BJ (cell line): ENCODE measurements at regions not wholly inside any gene's neighbourhood (a gene's known extent, or its start where the extent isn't known, plus 50 kb on each side); places are given as distances from the start of the nearest gene placed in this dataset.
A peak's percentile ranks its signal among the peaks of the same experiment; 100 is the strongest.

Experiments used
- CTCF ChIA-PET: fragments of 350-600 bp; formaldehyde crosslinking; extraction: SDS; loops from one replicate; lab custom pipeline; 2021; ENCODE audit warnings: antibody characterized with exemption, inconsistent platforms; lab: Yijun Ruan, JAX
- POLR2A ChIA-PET: fragments of 300-600 bp; sonication (Branson Sonifier 250); formaldehyde crosslinking; extraction: SDS; loops from one replicate; lab custom pipeline; 2021; ENCODE audit warnings: antibody characterized with exemption; lab: Charles Lee
- DNase-seq: peaks from one replicate; pipeline ENCODE4 v3.0.0-alpha.2; 2011; ENCODE audit warnings: low read depth
- H3K27me3 ChIP-seq: 2 replicates; pipeline ENCODE4 v1.6.0; 2011; ENCODE audit warnings: low read length; ENCODE audit not compliant: control insufficient read depth, insufficient read depth
- H3K36me3 ChIP-seq: 2 replicates; pipeline ENCODE4 v1.5.1; 2011; ENCODE audit warnings: low read length; ENCODE audit not compliant: control insufficient read depth, insufficient read depth
- H3K4me3 ChIP-seq: 2 replicates; pipeline ENCODE4 v1.5.1; 2011; ENCODE audit warnings: low read depth, mild to moderate bottlenecking, control low read depth, low read length
- CTCF ChIP-seq: IDR thresholded peaks from 2 replicates; pipeline ENCODE4 v1.5.1; 2011; ENCODE audit warnings: low read depth, mild to moderate bottlenecking, control low read depth, inconsistent platforms, low read length, moderate library complexity; ENCODE audit not compliant: insufficient read depth

GRCh38 chr14:85217412-85217811, 312.5 kb upstream of the FLRT2 start:
- no peaks in the 10 kb centered on the region for H3K36me3 ChIP-seq
- no peaks in the 10 kb centered on the region for H3K27me3 ChIP-seq
- no peak for TF ChIP-seq CTCF
- CTCF ChIA-PET, result interaction anchor here (0.6 kb wide), 2 partner anchors 13 to 847 kb away, joined by 3 read pairs; no protein-coding TSS in a partner anchor
- H3K4me3 ChIP-seq, result no peak overlapping the region
- POLR2A ChIA-PET, result interaction anchor here (0.6 kb wide), 1 partner anchor 99 kb away, joined by 3 read pairs; no protein-coding TSS in a partner anchor
- peak; percentile 30 for DNase-seq

- no peak for DNase-seq
- H3K36me3 ChIP-seq, result no peaks in the 10 kb centered on the region
- TF ChIP-seq CTCF, result no peak
- no peak overlapping the region for H3K4me3 ChIP-seq
- POLR2A ChIA-PET, result no interaction called here
- H3K27me3 ChIP-seq, result no peaks in the 10 kb centered on the region
- CTCF ChIA-PET, result no interaction called here
Measured at GRCh38 chr14:85218982-85219381, 311.0 kb upstream of the FLRT2 start.

- POLR2A ChIA-PET, result no interaction called here
- Histone ChIP-seq H3K27me3 (no peaks in the 10 kb centered on the region), H3K4me3 (no peak overlapping the region), H3K36me3 (no peaks in the 10 kb centered on the region)
- TF ChIP-seq CTCF, result no peak
- CTCF ChIA-PET, result interaction anchor here (1.1 to 1.2 kb wide), 2 partner anchors 11 to 20 kb away, joined by 3 read pairs; no protein-coding TSS in a partner anchor
- DNase-seq, result no peak
Measured at GRCh38 chr14:85221832-85222231, 308.1 kb upstream of the FLRT2 start.

- no peak for TF ChIP-seq CTCF
- ChIA-PET POLR2A (no interaction called here), CTCF (interaction anchor here (1.1 to 1.2 kb wide), 2 partner anchors 11 to 20 kb away, joined by 3 read pairs; no protein-coding TSS in a partner anchor)
- no peaks in the 10 kb centered on the region for H3K27me3 ChIP-seq
- DNase-seq, result no peak
- H3K36me3 ChIP-seq, result no peaks in the 10 kb centered on the region
- no peak overlapping the region for H3K4me3 ChIP-seq
Measured at GRCh38 chr14:85222341-85222740, 307.6 kb upstream of the FLRT2 start.

- no peak for DNase-seq
- ChIA-PET POLR2A (no interaction called here), CTCF (no interaction called here)
- Histone ChIP-seq H3K36me3 (no peaks in the 10 kb centered on the region), H3K27me3 (no peaks in the 10 kb centered on the region), H3K4me3 (no peak overlapping the region)
- TF ChIP-seq CTCF, result no peak
Measured at GRCh38 chr14:85223667-85224066, 306.3 kb upstream of the FLRT2 start.
